H1 (cell line): ENCODE measurements at regions not wholly inside any gene's neighbourhood (a gene's known extent, or its start where the extent isn't known, plus 50 kb on each side); places are given as distances from the start of the nearest gene placed in this dataset.

Source experiments
- CBX8 ChIP-seq: fragments of 300-800, 300-1000 bp; sonication (generic); IDR thresholded peaks from 2 replicates; pipeline ENCODE4 v1.7.1; 2016; ENCODE audit warnings: low read depth, low read length, borderline replicate concordance
- RFX5 ChIP-seq: IDR thresholded peaks from 2 replicates; pipeline ENCODE4 v1.6.1; 2011; ENCODE audit warnings: low read depth, low read length, improper control_type of control experiment, borderline replicate concordance

DNA sequence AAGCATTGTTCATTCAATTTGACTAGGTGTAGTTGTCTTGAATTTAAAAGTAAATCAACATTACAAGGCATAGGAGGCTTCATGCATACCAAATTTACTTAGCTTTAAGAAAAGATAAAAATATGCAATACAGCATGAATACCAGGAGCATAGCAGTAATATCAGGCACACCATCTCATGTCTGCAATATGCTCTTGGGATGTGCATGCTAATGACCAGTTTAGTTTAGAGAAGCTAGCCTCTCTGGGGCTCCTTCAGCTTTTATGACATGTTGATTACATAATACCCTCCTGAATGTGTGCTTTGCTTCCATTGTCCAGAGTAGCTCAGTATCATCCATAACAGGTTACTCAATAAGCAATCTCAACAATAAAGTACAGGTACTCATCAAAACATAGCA, 497.2 kb downstream of the FLRT2 start (continued):
- TF ChIP-seq CBX8 (no peak), RFX5 (no peak)
